HG02943 (cell line): ENCODE measurements at regions not wholly inside any gene's neighbourhood (a gene's known extent, or its start where the extent isn't known, plus 50 kb on each side); places are given as distances from the start of the nearest gene placed in this dataset.

Experiments
- ATAC-seq: cut with Tn5 transposase; IDR thresholded peaks from one replicate; pipeline ENCODE4 v1.9.1; 2021; ENCODE audit warnings: mild to moderate bottlenecking, low read depth, moderate library complexity; ENCODE audit not compliant: unreplicated experiment

GRCh38 chr6:56865081-56865875 lies 89.6 kb upstream of the BEND6 start:
- ATAC-seq = no peak

DNA sequence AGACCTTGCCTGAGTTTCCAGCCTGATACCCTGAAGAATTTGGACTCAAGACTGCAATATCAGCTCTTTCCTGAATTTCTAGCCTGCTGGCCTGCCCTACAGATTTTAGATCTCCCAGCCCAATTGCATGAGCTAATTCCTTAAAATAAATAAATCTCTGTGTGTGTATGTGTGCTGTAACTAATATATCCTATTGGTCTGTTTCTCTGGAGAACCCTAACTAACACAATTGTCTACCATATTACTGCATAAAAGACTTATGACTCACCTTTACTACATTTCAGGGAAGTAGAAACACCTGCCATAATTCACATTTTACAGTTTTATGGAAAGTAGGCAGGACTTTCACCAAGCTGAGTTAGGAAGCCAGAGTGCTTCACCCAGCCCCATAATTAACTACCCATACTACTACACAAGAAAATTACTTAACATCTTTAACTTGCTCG lies 90.7 kb upstream of the BEND6 start:
- ATAC-seq = no peak

GRCh38 chr6:56863366-56863765 lies 91.5 kb upstream of the BEND6 start:
- ATAC-seq = no peak

DNA sequence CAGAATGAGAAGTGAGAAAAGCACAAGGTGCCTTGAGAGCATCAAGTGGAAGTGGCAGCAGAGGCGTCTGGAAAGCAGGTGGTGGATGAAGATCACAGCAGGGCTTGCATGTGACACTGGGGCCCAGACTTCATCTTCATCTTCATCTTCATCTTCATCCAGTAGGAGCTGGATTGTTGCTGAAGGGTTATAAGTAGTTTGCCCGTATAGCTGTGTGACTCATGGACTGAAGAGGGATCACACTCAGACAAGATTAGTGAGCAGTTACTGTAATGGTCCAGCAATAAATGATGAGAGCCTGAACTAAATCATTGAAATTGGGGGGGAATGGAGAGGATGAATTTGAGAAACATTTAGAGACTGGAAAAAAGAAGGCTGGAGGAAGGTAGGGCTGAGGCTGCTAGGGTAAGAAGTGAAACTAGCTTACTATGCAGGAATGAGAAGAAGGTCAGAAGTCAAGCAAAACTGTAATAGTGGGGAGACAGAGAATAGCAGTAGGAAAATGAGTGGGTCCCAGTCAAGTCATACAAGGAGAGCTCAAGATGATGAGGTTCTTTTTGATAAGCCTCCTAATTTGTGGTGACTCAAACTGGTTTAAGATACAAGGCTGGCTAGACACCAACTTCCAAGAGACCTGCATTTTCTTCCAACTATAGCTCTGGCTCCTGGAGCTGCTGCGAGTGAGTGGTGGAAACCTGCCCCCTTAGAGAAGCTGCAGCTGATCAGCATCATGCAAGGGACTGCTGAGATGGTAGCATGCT lies 92.3 kb upstream of the BEND6 start:
- no peak for ATAC-seq

DNA sequence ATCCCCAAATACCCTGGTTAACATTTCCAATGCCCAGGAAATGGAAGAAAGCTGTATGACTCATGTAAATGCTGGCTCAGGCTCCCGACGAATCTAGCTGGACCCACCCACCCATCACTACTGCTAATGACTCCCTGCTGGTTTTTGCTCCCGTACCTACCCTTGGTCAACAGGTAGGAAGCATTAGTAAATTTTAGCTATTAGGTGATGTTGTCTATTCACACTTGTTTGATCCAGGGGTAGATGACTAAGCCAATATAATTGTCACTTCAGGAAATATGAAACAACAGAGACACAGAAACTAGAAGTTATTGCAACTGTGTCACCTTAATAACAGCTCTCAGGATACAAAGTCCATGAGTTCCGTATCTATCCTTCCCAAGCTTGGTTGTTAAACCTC lies 94.4 kb upstream of the BEND6 start:
- ATAC-seq = no peak

- no peak for ATAC-seq
Observed at GRCh38 chr6:56856036-56856580, 98.8 kb upstream of the BEND6 start.

DNA sequence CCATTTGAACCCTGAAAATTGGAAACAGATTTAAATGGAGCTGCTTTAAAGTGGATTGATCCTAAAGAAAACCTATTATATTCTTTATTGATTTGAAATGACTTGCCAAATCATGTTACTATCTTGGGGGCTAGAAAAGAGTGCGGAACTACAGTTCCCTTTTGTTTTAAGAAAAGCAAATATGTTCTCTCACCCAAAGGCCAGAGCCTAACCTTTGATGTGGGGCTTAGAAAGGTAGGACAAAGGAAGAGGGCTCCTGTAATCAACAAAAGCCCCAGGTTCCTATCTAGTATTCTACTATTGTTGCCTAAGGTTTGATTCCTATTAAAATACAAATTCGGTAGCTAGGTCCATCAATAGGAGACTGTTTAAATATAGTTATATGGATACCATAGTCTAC lies 100.8 kb upstream of the BEND6 start:
- ATAC-seq = no peak

- no peak for ATAC-seq
Observed at GRCh38 chr6:56853541-56853940, 101.4 kb upstream of the BEND6 start.

DNA sequence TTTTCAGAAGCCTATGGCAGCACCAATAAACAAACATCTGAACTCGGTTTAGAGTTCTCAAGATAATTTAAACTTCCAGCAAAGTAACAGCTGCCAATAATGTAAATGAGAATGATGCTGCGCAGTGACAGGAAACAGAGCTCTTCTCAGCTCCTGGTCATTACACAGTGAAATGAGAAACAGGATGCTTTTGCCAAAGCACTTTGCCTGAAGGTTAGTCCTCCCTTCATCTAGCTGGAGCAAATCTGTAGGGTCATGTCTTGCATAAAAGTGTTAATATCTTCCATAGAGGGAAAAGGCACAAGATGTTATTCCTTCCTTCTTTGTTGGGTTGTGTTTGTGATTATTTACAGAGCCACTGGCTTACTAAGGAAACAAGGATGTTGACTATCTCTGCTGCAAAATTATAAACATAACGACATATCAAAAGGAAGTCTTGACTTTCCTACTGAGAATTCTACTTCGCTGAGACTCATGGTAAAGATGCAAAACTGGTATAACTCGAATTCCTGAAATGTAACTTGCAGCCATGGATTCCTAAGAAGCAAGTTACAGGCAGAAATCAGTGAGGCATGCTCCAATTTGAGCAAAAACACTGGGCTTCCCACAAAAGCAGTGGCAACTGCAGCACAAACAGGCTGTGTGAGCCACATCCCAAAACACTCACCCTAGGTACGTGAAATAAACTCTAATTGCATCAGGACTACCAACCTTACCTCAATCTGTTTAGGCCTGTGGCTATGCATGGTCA lies 102.5 kb upstream of the BEND6 start:
- ATAC-seq = peak; percentile 24

DNA sequence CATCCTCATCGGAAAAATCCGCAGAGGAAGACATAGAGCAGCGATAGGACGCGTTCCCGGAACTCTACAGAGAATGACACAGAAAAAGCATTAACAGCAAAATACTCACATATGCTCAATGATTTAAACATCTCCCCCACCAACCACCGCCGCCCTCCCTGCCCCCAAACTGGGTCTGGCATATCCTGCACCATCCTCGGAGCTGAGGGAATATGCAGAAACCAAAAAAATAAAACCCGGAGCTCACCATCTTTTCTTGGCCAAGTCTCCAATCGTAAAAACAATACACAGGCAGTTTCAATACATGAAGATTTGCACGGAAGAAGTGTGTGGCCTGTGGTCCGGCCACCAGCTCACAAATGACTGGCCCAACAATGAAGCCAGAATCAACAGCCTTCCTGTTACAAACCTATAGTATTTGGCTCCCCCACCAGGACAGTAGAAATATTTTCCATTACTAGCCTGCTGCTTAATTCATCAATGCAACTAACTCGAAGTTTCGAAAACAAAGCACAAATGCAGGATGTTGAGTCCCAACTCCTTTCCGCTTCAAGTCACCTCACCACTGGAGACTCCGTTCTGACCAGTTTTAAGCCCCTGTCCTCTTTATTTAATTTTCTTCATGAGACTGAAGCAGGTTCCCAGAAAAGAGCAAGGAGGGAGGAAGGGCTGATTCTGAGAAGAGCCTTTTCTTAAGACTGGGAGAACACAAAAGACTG lies 103.2 kb upstream of the BEND6 start:
- peak; percentile 95 for ATAC-seq

GRCh38 chr6:56851074-56851473 lies 103.8 kb upstream of the BEND6 start:
- ATAC-seq = peak; percentile 1

DNA sequence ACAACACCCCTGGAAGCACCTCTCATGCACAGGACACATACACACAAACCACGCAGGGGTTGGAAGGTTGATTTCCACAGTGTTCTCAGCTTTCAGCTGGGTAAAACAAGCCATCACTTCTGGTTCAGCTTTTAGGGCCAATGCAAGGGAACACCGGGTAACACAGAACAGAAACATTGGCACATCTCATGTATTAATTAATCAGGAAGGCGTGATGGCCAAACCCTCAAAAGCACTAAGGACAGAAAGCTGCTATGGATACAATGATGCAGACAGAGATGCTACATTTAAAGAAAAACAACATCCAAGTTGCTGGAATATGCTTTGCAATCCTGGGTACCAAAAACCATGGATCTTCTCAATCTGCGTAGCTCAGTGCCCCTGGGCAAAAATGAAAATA lies 104.3 kb upstream of the BEND6 start:
- ATAC-seq = no peak

DNA sequence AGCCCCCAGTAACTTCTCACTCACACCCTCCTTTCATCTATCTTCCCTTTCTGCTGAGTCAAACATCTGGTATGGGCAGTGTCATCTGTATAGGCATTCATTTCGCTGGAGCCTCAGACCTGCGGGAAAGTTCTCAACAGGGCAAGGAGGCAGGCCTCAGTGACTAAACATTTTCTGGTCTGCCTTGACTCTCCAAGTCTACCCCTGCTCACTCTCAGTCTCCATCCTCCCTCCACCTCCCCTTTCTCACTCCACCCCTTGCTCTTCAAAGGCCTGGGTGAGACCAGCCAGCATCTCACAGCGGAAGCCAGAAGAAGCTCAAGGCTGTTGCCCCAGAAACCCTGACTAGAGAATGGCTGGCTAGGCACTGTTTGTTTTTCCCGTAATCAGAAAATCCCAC lies 105.0 kb upstream of the BEND6 start:
- ATAC-seq = no peak

DNA sequence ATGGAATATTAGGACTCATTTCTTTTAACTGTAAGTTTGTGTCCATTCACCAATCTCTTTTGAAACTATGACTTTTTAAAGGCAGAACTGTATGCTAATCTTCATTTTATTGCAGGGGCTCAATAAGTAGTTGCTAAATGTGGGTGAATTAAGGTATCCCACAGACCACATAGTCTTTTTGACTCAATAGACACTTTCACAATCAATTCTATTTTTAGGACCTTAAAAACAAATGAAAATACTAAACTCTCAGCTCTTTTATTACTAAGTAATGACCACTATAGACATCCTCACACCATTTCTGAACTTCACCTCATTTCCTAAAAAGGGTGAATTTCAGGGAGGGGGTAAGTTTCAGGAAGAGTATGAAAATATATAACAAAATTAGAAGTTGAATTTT lies 106.8 kb upstream of the BEND6 start:
- ATAC-seq = no peak

- ATAC-seq = no peak
Observed at GRCh38 chr6:56845032-56845431, 109.9 kb upstream of the BEND6 start.

DNA sequence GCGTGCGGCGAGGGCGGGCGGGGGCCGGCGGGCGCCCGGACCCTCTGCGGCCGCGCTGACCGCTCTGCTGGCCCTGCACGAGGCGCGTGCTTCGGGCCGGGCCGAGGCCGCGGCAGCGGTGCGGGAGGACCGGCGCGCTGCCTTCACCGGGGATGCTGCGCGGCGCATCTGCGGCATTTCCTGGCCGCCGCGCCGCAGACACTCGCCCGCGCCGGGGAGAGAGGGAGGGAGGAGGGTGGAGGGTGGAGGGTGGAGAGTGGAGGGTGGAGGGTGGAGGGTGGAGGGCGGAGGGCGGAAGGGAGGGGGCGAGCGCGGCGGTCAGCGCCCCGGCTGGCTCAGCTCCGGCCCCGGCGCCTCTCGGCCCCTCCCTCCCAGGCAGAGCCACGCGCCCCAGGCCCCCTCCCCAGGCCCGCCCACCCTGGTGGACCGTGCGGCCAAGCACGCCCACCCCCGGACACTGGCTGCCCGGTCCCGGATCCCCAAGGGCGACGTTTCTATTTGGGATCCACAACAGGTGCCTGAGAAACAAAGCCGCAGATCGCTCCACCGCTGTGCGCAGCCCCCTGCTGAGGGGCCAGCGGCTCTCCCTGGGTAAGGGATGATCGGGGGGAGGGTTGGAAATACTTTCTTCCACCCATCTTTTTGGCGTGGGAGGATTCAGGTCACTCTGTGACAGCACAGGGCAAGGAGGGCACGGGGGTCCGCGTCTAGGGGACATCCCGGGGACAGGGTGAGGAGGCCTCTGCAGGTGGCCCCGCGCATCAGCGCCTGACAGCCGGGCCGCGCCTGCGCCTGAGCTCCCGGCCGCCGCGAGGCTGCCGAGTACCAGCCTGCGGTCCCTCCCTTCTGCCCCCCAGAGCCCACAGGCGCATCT lies 111.2 kb upstream of the BEND6 start:
- peak; percentile 75 for ATAC-seq

- ATAC-seq = peak; percentile 21
Observed at GRCh38 chr6:56842686-56843475, 112.0 kb upstream of the BEND6 start.

DNA sequence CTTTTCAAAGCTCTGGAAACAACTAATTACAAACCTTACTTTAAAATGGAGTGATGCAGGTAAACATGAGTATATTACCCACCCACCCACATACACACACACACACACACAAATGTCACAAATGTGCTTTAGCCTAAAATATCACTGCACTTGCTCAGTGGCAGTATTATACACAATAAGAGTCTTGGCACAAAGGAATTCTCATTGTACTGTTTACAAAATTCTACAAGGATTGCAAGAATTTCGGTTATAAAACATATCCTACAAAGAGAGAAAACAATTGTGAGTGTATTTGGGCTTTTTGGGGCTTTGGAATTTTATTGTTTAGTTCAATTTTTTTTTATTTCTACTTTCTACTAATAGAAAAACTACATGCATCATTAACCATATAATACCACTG lies 113.2 kb upstream of the BEND6 start:
- ATAC-seq = no peak

DNA sequence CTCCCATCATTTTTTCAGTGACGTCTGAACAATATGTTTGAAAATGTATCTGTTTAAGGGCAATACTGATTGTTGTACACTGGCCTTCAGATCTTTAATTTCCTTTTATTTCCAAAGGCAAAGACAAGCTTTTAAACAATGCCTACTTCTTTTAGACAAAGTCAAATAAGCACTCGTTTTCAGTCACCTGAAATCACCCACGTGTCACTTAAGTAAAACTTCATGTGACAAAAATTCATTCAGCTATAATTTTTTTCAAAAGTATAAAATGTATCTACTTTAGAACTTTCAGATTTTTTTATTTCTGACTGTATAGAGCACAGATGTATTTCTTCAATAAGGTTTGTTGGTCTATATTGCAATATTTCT lies 113.5 kb upstream of the BEND6 start:
- no peak for ATAC-seq
